NCI-H2196 treated with DMSO at 0.1 percent for 48 hours (cell line): ENCODE measurements at regions not wholly inside any gene's neighbourhood (a gene's known extent, or its start where the extent isn't known, plus 50 kb on each side); places are given as distances from the start of the nearest gene placed in this dataset.

Source experiments
- DNase-seq: peaks from one replicate; lab custom pipeline; 2025; ENCODE audit not compliant: unreplicated experiment; lab: John Stamatoyannopoulos, UW

DNA sequence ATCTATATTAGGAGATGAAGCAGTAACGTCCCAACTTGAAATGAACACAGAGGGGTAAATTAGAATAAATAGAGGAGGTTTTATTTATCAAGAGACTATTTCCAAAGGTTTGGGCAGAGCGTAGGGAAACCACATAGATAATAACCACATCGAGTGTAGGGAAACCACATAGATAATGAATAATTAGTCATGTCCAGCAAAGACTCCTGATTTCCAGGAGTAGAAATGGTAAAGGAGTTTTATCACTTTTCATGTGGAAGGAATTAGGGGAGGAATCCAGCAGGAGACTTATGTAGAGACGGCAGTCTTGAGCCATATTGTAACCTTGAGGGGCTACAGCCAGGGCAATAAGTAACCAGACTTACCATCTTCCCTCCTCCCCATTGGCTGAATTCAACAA lies 136.3 kb upstream of the CSNK1A1L start:
- no peak for DNase-seq

DNA sequence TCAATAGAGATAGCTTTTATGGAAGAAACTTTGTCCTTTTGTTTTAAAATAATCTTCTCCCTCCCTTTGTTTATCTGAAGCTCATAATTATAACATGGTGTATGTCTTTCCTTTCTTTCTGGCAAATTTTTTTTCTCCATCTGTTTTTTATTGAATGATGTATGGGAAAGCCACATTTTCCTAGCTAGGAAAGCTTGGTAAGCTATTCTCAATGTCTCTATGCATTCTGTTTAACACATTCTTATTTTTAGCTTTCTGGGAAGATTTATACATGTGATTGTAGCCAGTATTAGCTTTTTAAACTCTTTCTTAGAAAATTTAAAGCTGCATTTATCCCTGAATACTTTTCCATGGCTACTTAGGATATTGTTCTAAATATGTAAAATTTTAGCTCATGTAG lies 124.9 kb upstream of the CSNK1A1L start:
- no peak for DNase-seq

DNA sequence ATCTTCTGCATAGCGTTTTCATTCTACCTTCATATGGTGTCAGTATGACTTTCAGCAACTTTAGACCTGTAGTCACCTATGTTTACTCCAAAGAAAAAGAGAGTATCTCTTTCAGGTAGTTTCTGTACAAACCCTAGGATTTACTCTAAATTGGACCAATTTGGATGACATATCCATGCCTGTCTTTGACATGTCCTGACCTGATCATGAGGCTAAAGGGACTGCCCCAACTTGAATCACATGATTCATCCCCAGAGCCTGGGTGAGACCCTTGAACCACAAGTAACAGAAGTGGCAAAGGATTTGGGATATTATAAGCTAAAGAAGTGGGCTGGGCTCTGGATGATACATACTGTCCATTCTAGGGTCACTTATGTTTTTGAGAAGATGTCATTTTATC lies 124.5 kb upstream of the CSNK1A1L start:
- DNase-seq: no peak

DNA sequence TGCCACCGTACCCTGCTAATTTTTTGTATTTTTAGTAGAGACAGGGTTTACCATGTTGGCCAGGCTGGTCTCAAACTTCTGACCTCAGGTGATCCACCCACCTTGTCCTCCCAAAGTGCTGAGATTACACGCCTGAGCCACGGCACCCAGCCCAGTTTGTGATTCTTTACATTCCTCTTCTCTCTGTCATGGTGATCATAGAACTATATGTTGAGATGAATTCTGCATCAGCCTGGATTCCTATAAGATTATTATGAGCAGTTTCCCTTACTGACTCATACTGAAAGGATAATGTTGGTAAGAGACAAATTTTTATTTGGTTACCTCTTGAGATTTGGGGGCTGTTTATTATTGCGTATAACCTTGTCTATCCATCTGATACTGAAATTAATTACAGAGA lies 121.5 kb upstream of the CSNK1A1L start:
- DNase-seq: no peak

DNA sequence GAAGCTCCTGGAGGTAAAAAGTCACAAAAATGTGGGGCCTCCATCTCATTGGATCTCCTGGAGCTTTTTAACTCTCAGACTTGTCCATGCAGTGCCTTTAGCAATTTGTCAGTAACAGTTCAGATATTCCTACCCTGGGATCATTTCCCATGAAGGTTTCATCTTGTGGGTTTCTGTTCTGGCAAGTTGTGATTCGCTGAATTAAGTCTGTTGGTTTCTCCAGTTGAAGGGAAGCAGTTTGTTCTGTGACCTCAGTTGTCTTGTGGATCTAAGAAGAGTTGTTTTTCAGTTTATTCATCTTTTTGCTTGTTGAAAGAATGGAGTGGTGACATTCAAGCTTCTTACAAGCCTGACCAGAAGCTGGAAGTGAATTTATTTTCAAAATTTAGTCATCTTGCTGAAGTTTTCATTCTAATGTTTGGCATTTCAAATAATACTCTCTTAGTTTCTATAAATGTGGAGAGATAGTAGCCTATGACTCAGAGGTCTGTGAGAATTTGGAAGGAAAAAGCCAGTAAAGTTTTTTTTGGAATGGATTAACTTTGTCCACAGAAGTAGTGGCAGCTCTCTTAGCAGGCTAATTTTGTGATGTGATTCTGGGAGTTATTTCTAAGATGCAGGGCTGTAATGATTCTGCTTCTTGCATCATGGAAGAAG lies 120.1 kb upstream of the CSNK1A1L start:
- DNase-seq: no peak

DNA sequence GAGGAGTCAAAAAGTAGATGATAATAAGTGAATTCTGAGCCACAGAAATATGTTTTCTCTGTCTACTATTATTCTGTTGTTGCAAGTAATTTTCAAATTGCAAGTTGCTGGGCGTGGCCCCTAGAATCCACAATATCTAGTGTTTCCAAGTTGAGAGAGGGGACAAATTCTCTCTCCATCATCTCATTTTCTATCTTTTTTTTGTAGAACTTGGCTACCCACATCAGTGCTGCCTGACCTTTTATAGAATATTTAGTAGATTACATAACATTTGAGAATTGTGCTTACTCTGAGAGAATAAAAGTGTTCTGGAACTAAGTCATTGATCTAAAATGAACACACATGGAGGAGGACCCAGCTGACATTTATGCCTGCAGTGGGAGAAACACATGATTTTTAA lies 110.9 kb upstream of the CSNK1A1L start:
- DNase-seq: no peak

DNA sequence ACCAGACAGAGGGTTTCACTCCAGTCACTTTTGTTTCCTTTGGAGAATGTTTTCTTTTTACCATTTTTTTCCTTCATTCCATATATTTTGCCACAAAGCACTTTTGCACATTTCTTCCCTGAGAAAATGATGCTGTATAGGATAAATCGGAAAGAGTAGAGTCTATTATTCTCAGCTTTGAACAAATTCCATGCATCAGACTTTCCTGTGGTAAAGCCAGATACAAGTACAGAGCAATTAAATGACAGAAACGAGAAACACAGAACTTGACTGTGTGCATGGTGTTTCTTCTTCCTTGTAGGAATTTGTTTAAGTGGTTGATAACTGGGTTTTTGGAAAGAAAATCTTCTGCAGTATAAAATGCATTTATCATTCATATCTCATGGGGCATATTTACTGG lies 107.4 kb upstream of the CSNK1A1L start:
- no peak for DNase-seq

DNA sequence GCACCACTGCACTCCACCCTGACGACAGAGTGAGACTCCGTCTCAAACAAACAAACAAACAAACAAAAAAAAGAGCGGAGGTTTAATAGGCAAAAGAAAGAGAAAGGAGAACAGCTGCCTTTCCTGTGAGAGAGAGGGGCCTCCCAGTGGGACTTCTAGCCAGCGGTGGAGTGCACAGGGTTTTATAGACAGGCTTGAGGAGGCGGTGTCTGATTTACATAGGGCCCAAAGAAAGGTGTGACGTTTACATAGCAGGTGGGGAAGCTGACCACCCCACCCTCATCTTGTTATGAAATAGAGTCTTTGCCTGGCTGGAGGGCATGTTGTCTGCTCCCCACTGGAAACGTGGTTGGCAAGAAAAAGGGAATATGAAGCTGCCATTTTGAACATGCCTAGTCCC lies 106.0 kb upstream of the CSNK1A1L start:
- no peak for DNase-seq

DNA sequence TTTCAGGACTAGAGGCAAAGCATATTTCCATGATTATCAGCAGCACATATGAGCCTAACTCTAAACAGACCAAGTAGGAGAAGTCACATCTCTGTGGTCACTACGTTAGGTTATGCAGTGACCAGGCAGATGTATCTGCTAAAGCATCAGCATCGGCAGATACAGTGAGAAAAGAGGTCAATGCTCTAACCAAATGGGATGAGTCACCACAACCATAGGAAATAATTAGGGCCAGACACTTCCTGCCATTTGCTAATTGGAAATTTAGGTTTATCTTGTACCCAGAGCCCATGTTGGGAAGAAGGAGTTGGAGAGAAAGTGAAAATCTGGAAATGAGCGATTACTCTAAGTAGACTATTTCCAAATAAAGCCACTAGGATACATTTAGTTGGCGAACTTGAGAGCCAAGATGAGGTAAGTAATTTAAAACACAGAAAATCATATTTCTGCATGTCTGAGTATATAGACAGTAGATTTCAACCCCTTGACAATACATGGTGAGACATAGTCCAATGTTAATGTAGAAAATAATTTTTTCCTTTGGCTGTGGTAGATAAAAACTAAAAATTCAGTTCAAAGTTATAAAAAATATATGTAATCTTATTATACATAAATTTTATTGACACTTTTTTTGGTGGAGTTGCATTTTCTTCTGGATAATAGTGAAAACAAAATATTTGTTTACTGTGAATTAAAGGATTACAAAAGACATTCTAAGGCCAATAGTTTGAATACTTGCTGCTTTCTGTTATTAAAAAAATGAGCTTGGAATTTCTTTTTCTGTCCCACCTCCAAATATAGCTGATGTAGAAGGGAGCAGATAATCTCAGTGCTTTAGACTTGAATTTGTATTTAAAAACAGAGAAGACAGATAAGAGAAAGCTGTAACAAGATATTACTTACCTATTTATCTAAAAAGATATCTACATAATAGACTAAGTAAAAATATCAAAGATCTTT lies 104.4 kb upstream of the CSNK1A1L start:
- DNase-seq: no peak

DNA sequence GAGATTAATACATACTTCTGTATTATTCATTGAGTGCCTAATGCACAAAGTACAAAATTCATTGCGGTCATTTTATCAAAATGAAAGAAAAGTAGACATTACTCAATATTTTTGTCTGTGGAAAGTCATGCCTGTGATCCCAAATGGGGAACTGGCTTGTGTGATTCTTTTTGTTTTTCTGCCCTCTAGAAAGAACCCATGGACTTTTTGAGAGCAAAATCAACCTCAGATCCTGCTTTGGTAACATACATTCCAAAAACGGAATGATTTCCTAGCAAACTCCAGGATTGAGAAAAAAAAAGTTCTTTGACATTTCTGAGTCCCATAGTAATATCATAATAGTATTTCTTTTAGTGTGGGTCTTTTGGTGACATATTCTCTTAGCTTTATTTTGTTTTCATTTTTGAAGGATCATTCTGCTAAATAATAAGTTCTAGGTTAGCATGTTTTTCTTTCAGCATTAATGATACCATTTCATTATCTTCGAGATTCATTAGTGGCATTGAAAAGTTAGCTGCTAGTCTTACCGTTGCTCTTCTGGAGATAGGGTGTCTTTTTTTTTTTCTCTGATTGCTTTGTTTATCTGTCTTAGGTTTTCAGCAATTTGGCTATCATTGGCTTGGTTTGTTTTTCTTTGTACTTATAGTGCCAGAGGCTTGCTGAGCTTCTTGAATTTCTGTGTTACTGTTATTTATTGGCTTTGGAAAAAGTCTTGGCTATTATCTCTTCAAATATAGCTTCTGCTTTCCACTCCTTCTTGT lies 102.4 kb upstream of the CSNK1A1L start:
- no peak for DNase-seq

DNA sequence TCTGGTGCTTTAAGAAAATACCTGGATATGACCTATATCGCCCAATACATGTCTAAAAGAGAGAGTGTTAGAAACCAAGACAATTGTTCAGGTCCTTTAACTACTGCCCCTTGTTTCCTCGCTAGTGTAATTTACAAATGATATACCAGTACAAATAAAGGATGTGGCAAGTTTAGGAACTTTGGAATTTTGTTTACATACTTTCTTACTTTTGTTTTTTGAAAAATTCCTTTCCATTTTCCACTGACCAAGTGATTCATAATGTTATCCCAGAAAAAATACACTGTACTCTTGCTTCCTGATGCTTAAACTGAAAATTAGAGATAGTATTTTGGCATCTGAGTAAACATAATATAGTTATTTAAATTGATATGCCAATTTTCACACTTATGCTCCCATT lies 96.8 kb upstream of the CSNK1A1L start:
- no peak for DNase-seq

DNA sequence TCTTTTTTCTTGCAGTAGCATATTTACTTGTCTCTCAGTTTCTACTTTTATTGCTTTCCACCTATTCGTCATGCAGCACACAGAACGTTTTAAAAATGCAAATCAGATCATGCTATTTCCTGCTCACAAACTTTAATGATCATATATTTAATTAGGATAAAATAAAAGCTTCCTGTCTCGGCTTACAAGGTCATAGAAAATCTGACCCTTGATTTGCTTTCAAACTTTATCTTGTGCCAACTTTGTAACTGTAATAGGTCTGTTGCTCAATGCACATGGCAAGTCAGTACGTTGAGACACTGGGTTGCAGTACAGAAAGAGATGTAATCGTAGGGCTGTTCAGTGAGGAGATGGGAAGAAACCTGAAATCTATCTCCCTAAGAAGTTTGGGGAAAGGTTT lies 95.6 kb upstream of the CSNK1A1L start:
- no peak for DNase-seq

DNA sequence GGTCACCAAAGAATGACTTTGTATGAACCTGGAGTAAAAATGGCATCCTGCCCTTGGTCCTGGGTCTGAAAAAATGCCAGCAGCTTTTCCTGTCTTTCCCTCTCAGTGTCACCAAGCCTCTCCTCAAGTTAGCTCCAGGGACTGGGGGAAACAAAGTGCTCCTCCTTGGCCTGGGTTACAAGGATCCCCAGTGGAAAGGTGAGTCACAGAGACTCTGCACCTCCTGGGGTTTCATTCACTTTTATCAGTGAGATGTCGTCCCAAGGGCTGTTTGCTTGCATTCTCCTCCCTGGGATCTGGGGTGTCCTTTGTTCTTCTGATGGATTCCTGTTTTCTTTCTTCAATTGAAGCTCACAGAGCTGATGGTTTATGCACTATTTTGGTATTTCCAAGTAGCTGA lies 93.2 kb upstream of the CSNK1A1L start:
- DNase-seq: no peak

DNA sequence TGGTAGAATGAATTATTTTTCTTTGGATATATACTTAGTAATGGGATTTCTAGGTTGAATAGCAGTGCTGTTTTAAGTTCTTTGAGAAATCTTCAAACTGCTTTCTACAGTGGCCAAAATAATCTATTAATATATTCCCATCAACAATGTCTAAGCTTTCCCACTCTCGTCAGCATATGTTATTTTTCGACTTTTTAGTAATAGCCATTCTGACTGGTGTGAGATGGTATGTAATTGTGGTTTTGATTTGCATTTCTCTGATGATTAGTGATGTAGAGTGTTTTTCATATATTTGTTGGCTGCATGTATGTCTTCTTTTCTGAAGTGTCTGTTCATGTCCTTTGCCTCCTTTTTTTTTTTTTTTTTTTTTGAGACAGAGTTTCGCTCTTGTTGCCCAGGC lies 90.2 kb upstream of the CSNK1A1L start:
- DNase-seq: no peak

DNA sequence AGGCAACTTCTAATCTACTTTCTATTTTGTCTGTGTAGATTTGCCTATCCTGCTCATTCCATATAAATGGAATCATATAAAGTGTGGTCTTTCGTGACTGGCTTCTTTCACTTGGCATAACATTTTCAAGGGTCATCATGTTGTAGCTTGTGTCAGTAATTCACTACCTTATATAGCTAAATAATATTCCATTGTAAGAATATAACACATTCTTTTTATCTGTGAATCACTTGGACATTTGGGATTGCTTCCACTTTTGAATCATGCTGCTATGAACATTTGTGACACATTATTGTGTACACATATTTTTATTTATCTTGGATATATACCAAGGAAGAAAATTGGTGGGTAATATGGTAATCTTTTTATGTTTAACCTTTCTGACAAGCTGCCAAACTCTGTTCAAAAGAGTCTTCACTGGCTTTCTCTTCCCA lies 89.0 kb upstream of the CSNK1A1L start:
- DNase-seq: peak; percentile 1

DNA sequence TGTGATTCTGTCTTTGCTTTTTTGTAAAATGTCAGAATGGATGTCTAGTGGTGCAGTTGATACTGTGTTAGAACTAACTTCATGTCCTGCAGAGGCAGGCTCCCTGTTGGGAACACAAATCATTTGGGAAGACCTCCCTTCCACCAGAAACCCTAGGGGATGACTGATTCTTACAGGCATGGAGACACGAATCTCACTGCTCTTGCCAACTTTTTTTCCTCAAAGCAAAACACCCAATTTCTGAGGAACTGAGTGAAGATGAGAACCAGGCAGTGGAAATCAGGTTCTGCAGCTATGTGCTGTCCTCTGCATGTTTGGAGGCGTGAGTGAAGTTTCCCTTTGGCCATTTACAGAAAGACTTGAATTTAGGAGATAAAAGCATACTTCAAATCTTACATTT lies 87.5 kb upstream of the CSNK1A1L start:
- DNase-seq: no peak

DNA sequence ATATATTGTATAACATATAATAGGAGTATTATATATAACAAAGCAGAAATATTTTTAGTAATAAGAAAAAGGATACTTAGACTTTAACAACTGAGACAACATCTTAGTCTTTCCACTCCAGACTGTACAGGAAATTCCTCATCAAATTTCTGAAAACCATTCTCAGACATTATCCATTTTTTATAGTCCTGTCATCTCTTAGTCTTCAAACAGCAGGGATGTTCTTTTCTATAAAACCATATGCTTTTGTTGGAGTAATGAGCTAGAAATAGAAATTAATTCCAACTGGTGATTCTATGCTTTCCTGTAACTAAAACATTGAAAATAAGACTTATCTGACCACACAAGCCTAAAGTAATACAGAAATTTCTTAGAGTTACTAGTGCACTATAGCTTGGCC lies 82.2 kb upstream of the CSNK1A1L start:
- DNase-seq: no peak

DNA sequence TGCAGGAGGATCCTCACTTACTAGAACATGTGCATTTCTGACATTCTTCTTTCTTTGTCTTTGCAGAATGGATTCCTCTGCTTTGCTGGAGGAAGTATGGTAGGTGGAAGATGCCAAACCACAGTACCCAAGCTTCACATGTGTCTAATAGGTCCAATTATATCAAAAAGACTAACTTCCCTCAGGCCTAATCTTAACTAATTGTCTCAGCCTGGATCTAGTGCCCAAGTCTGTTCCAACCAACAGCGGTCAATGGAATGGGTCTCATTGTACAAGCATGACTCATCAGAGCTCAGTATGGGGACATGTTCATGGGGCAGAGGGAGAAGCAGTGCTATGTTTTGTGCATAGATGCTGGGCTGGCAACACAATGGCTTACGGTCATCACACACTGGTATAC lies 81.6 kb upstream of the CSNK1A1L start:
- no peak for DNase-seq

DNA sequence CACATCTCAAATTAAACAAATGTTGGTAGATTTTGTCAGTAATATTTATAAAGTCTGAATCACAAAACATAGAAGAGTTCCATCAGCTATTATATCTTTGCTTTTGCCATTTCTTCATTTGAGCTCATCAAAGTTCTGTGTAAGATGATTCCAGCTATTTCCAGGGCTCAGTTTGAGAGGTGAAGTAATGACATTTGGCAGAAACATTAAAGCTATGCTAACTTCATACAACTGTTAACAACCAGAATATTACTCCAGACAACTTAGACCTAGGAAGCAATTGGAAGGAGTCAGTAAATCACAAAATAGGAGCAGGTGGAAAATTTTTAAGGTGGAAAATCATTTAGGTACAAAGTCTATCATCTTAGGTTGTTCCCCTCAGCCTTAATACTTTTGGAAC lies 76.2 kb upstream of the CSNK1A1L start:
- DNase-seq: no peak

DNA sequence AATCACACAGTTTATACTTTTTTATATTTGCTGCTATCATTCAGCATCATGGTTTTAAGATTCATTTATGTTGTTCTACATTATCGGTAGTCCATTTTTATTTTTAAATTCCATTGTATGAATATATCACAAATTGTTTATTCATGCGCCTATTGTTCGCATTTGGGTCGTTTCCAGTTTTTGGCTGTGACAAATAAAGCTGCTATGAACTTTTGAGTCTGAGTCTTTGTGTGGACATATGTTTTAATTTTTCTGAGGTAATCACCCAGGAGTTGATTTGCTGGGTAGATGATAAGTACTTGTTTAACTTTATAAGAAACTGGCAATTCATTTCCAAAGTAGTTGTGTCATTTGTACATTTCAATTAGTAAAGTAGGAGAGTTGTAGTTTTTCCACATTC lies 74.2 kb upstream of the CSNK1A1L start:
- DNase-seq: no peak

DNA sequence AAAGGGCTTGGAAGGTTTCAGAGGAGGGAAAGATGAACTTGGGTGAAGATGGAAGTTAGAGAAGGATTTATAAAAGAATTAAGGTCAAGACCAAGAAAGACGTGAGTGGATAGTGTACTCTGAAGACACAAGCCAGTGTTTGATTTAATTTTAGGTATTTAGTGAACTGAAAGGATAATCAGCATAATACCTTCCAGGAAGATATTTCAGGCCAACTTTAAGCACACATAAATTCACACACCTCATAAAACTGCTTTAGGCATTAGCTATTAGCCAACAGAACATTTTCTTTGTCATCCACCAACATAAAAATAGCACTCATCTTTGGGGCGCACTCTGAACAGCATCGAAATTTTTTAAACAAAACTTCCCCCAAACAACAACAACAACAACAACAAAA lies 71.7 kb upstream of the CSNK1A1L start:
- no peak for DNase-seq

DNA sequence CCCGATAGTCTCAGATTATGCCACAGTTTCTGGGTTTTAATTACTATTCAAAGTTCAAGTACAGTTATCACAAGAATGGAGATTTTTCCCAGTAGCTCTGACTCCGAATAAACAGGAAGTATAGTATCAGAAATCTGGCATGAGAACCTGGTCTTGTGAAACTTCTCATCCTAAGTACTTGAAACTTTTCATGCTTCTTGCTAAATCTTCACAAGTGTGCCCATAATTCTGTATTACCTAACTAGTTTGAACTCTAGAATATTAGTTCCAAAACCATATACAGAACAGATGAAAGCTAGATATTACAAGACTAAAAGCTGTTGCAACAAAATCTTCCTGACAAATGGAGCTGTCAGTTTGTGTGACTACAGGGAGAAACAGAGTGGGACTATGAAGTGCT lies 70.5 kb upstream of the CSNK1A1L start:
- no peak for DNase-seq
